Gastrocnemius medialis (tissue), 4 donors: ENCODE measurements at regions not wholly inside any gene's neighbourhood (a gene's known extent, or its start where the extent isn't known, plus 50 kb on each side); places are given as distances from the start of the nearest gene placed in this dataset.

Source experiments
- ATAC-seq, 2 donors: fragments of 150-250 bp; one replicate each; pipeline ENCODE4 v1.9.1; 2016
- DNase-seq, 2 donors: peaks; one replicate each; pipeline ENCODE4 v3.0.0-alpha.2; 2019
- H3K27ac ChIP-seq, 4 donors: fragments of 200-600 bp; sonication (generic); 1 replicate in 1 of 4; 2 replicates in 3 of 4; pipeline ENCODE4 v1.5.1; 2016 to 2018; ENCODE audit warnings: mild to moderate bottlenecking in 2 of 4, moderate library complexity in 1 of 4
- H3K27me3 ChIP-seq, 3 donors: fragments of 200-600 bp; sonication (generic) in 2 of 3; 1 replicate in 1 of 3; 2 replicates in 2 of 3; pipeline versions ENCODE4 v1.5.1 to v1.6.0; 2016 to 2019; ENCODE audit warnings: mild to moderate bottlenecking in 1 of 3, moderate library complexity in 1 of 3
- H3K36me3 ChIP-seq, 2 donors: fragments of 200-600 bp; sonication (generic) in 1 of 2; one replicate each; pipeline ENCODE4 v1.5.1; 2017 to 2018
- H3K4me1 ChIP-seq, 2 donors: fragments of 200-600 bp; sonication (generic) in 1 of 2; one replicate each; pipeline ENCODE4 v1.5.1; 2016 to 2017; ENCODE audit warnings: mild to moderate bottlenecking in 2 of 2
- H3K4me3 ChIP-seq, 4 donors: fragments of 200-600 bp; sonication (generic) in 3 of 4; 1 replicate in 1 of 4; 2 replicates in 3 of 4; pipeline ENCODE4 v1.5.1; 2016 to 2019; ENCODE audit warnings: mild to moderate bottlenecking in 2 of 4
- H3K9me3 ChIP-seq, 3 donors: fragments of 200-600 bp; sonication (generic) in 2 of 3; 1 replicate in 1 of 3; 2 replicates in 2 of 3; pipeline ENCODE4 v1.5.1; 2016 to 2019
- POLR2A ChIP-seq, 2 donors: fragments of 450-650 bp; IDR thresholded peaks; one replicate each; pipeline ENCODE4 v1.6.1; 2017; ENCODE audit warnings: antibody characterized with exemption in 2 of 2, mild to moderate bottlenecking in 2 of 2, moderate library complexity in 2 of 2
- in situ Hi-C, 4 donors: fragments of 200-750 bp; cut with MboI; loops; one replicate each; pipeline versions ENCODE4 v1.15.0 to v1.8.0; 2017; ENCODE audit warnings: low sequenced_read_pairs in 4 of 4
- intact Hi-C: fragments of 100-400 bp; cut with DNase I; formaldehyde crosslinking; loops from one replicate; pipeline ENCODE4 v1.15.1; 2023; ENCODE audit warnings: low total_unique reads
- TF ChIP-seq, protein P1 (sequence below), 5 experiments: fragments of 450-650 bp in 3 of 5; fragments of 200-600 bp in 2 of 5; sonication (generic) in 2 of 5; IDR thresholded peaks in 4 of 5; conservative IDR thresholded peaks in 1 of 5; 1 replicate in 4 of 5; 2 replicates in 1 of 5; pipeline ENCODE4 v1.5.1; 2016 to 2019; ENCODE audit warnings: antibody characterized with exemption in 5 of 5, mild to moderate bottlenecking in 3 of 5, moderate library complexity in 3 of 5

DNA sequence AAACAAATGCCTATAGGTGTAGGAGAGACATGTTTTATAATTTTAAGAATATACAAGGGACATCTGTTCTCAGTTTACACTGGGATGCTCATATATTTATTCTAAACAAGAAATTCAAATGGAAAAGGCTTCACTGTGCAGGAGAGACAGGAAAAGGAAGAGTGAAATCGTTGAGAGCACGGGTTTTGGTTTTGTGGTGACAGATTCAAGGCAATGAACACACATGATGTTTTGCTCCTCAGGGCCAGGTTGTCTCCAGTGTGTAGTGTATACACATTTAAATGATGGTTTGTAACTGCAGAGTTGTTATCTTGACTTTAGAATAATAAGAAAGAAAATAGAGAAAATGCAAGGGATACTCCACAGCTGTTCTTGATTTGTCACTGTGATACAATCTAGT lies 73.7 kb downstream of the S1PR1 start:
- Histone ChIP-seq H3K9me3 (no peaks in the 10 kb centered on the region), H3K27ac (no peak overlapping the region), H3K27me3 (peaks cover 0 to 7% (median 0%) of the 10 kb centered on the region in 3 donors), H3K4me1 (peaks cover 5 to 7% of the 10 kb centered on the region in 2 donors), H3K4me3 (no peak overlapping the region), H3K36me3 (no peaks in the 10 kb centered on the region)
- in situ Hi-C loops = loop anchor here in 1 of 4 donors (5.0 kb wide), 1 partner anchor 47 kb away; no protein-coding TSS in a partner anchor
- intact Hi-C loops = no loop called here
- no peak for ATAC-seq
- no peak for DNase-seq
- TF ChIP-seq, protein P1, sequence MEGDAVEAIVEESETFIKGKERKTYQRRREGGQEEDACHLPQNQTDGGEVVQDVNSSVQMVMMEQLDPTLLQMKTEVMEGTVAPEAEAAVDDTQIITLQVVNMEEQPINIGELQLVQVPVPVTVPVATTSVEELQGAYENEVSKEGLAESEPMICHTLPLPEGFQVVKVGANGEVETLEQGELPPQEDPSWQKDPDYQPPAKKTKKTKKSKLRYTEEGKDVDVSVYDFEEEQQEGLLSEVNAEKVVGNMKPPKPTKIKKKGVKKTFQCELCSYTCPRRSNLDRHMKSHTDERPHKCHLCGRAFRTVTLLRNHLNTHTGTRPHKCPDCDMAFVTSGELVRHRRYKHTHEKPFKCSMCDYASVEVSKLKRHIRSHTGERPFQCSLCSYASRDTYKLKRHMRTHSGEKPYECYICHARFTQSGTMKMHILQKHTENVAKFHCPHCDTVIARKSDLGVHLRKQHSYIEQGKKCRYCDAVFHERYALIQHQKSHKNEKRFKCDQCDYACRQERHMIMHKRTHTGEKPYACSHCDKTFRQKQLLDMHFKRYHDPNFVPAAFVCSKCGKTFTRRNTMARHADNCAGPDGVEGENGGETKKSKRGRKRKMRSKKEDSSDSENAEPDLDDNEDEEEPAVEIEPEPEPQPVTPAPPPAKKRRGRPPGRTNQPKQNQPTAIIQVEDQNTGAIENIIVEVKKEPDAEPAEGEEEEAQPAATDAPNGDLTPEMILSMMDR (IDR thresholded peaks at IDR 0.05 in 4 of 5, conservative IDR thresholded peaks at IDR 0.05 in 1 of 5) = no peak
- no peak for TF ChIP-seq POLR2A (IDR thresholded peaks at IDR 0.05)

DNA sequence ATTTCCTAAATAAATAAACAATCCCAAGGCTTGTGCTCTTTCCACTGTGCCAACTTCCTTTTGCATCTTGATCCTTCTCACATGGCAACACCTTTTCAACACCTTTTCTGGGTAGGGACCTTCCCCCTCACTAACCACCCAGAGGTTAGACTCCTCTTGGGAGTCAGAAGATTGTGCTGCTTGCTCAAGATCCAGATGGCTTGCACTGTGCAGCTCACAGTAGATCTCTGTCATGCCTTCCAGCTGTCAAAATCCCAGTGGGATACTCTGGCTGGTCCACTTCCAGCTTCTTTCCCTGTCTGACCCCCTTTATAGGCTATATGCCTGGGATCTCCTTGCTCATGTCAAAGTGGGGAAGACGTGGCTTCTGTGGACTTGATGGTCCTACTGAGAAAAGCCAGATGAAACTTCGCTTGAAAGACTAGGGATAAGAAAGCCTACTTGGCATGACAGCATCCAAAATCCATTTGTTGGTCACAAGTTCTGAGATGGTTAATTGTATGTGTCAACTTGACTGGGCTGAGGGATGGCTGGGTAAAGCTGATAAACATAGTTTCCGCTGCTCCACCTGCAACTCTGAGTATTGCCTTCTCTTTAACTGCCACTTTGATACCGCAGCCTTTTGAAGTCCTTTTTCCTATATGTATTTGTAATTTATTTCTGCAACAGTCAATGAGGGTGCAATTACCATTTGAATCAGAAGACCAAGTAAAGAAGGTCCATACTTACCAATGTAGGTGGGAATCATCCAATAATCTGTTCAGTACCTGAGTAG lies 74.5 kb downstream of the S1PR1 start:
- TF ChIP-seq POLR2A (IDR thresholded peaks at IDR 0.05) = no peak
- TF ChIP-seq, protein P1 (IDR thresholded peaks at IDR 0.05 in 4 of 5, conservative IDR thresholded peaks at IDR 0.05 in 1 of 5) = no peak
- Histone ChIP-seq H3K36me3 (no peaks in the 10 kb centered on the region), H3K27ac (no peak overlapping the region), H3K4me1 (peaks cover 5 to 7% of the 10 kb centered on the region in 2 donors), H3K9me3 (no peaks in the 10 kb centered on the region), H3K27me3 (peaks cover 0 to 7% (median 0%) of the 10 kb centered on the region in 3 donors), H3K4me3 (no peak overlapping the region)
- ATAC-seq (no peak), DNase-seq (no peak)
- intact Hi-C loops (no loop called here), in situ Hi-C loops (loop anchor here in 1 of 4 donors (5.0 kb wide), 1 partner anchor 46 kb away; no protein-coding TSS in a partner anchor)

DNA sequence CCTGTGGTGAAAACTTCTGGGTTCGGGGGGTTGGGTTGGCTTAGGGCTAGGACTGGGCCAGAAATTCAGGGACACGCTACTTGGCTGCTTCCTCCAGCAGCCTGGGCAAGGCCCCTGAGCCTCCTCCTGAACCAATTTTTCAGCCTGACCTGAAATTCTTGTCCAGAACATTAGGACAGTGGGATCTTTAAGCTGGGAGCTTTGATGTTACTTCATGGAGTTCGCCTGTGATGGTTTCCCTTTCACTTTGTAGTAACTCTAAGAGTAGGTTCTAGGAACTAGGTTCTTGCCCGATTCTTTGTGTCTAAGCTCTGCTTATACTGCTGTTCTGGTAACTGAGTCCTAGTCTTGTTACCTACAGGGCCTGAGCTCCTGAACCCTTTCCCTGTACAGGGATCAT lies 75.3 kb downstream of the S1PR1 start:
- DNase-seq = no peak
- Histone ChIP-seq H3K36me3 (no peaks in the 10 kb centered on the region), H3K4me1 (peaks cover 5 to 7% of the 10 kb centered on the region in 2 donors), H3K4me3 (no peak overlapping the region), H3K9me3 (no peaks in the 10 kb centered on the region), H3K27me3 (peaks cover 0 to 7% (median 0%) of the 10 kb centered on the region in 3 donors), H3K27ac (no peak overlapping the region)
- ATAC-seq = no peak
- intact Hi-C loops (no loop called here), in situ Hi-C loops (loop anchor here in 1 of 4 donors (5.0 kb wide), 1 partner anchor 45 kb away; no protein-coding TSS in a partner anchor)
- no peak for TF ChIP-seq POLR2A (IDR thresholded peaks at IDR 0.05)
- TF ChIP-seq, protein P1 (IDR thresholded peaks at IDR 0.05 in 4 of 5, conservative IDR thresholded peaks at IDR 0.05 in 1 of 5) = no peak

DNA sequence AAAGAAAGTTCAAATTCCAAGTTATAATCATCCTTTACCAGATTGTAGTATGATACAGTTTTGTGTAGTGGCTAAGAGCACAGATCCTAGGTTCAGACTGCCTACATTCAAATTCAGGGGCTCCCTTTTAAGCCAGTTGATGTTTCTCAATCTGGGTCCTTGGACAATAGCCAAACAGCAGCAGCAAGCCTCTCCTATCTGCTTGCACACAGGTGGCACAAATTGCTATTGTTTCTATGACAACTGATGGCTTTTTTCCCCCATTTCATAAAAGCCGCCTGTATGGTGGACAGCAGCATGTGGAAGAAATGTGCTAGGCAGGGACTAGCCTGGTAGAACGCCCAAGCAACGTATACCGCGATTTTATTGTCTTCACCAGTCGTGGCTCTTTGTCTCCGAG lies 76.5 kb downstream of the S1PR1 start:
- no peak for DNase-seq
- TF ChIP-seq POLR2A (IDR thresholded peaks at IDR 0.05) = no peak
- TF ChIP-seq, protein P1 (IDR thresholded peaks at IDR 0.05 in 4 of 5, conservative IDR thresholded peaks at IDR 0.05 in 1 of 5) = no peak
- intact Hi-C loops (no loop called here), in situ Hi-C loops (loop anchor here in 1 of 4 donors (5.0 kb wide), 1 partner anchor 44 kb away; no protein-coding TSS in a partner anchor)
- Histone ChIP-seq H3K4me3 (no peak overlapping the region), H3K4me1 (peaks cover 5 to 7% of the 10 kb centered on the region in 2 donors), H3K36me3 (no peaks in the 10 kb centered on the region), H3K27me3 (peaks cover 0 to 7% (median 2%) of the 10 kb centered on the region in 3 donors), H3K27ac (no peak overlapping the region), H3K9me3 (no peaks in the 10 kb centered on the region)
- no peak for ATAC-seq
